Right lobe of liver (tissue), 6 donors: ENCODE measurements at regions not wholly inside any gene's neighbourhood (a gene's known extent, or its start where the extent isn't known, plus 50 kb on each side); places are given as distances from the start of the nearest gene placed in this dataset.
A peak's percentile ranks its signal among the peaks of the same experiment; 100 is the strongest.
"Not testable (repeated sequence)": the region's sequence is repeated elsewhere in the genome, so short reads cannot be mapped to it uniquely, and the experiment has no call there.

ENCODE experiments used
- ATAC-seq, 4 donors: fragments of 200-7000 bp; cut with Tn5 transposase; one replicate each; pipeline ENCODE4 v1.9.1; 2020; ENCODE audit warnings: mild to moderate bottlenecking in 4 of 4, moderate library complexity in 4 of 4
- DNase-seq, 3 donors: peaks; one replicate each; pipeline ENCODE4 v3.0.0-alpha.2; 2020
- H3K27ac ChIP-seq, 3 donors: fragments of 200-600 bp; one replicate each; pipeline ENCODE4 v1.8.0; 2022
- H3K27me3 ChIP-seq, 2 donors: fragments of 200-600 bp; one replicate each; pipeline ENCODE4 v1.8.0; 2022
- H3K36me3 ChIP-seq, 4 donors: fragments of 200-600 bp; sonication (generic) in 1 of 4; one replicate each; pipeline versions ENCODE4 v1.5.1 to v1.8.0; 2017 to 2022; ENCODE audit warnings: control low read depth in 1 of 4
- H3K4me1 ChIP-seq, 4 donors: fragments of 200-600 bp; sonication (generic) in 1 of 4; one replicate each; pipeline versions ENCODE4 v1.5.1 to v1.8.0; 2017 to 2022; ENCODE audit warnings: control low read depth in 1 of 4
- H3K4me3 ChIP-seq, 3 donors: fragments of 200-600 bp; one replicate each; pipeline ENCODE4 v1.8.0; 2022
- H3K9me3 ChIP-seq, 4 donors: fragments of 200-600 bp; sonication (generic) in 1 of 4; one replicate each; pipeline versions ENCODE4 v1.5.1 to v1.8.0; 2017 to 2022; ENCODE audit warnings: control low read depth in 1 of 4
- POLR2A ChIP-seq: fragments of 450-650 bp; IDR thresholded peaks from one replicate; pipeline ENCODE4 v1.6.1; 2017; ENCODE audit warnings: antibody characterized with exemption, mild to moderate bottlenecking
- WGBS: methylation state at CpG from one replicate; pipeline ENCODE4 v1.1.6; 2018; ENCODE audit warnings: low coverage, low lambda C conversion rate; ENCODE audit not compliant: insufficient coverage; ENCODE audit errors: missing lambda C conversion rate; 5-methylcytosine and 5-hydroxymethylcytosine counted together
- intact Hi-C, 2 donors: fragments of 100-400 bp; cut with DNase I; formaldehyde crosslinking; loops; one replicate each; pipeline versions ENCODE4 v1.11.2 to v1.14.1; 2022
- TF ChIP-seq, protein P1 (sequence below), 4 donors: fragments of 200-600 bp in 3 of 4; fragments of 450-650 bp in 1 of 4; IDR thresholded peaks; one replicate each; pipeline versions ENCODE4 v1.5.1 to v1.8.0; 2016 to 2022; ENCODE audit warnings: antibody characterized with exemption in 4 of 4, mild to moderate bottlenecking in 2 of 4
- donor health status: DM: no; HTN: yes; CAD: no.
- donor health status: DM: no; HTN: no; CAD: no.
- donor health status: DM: no; HTN: no; CAD: no.
- donor health status: DM: no; HTN: yes; CAD: no.
- donor health status: DM: no; HTN: yes; CAD: no.

DNA sequence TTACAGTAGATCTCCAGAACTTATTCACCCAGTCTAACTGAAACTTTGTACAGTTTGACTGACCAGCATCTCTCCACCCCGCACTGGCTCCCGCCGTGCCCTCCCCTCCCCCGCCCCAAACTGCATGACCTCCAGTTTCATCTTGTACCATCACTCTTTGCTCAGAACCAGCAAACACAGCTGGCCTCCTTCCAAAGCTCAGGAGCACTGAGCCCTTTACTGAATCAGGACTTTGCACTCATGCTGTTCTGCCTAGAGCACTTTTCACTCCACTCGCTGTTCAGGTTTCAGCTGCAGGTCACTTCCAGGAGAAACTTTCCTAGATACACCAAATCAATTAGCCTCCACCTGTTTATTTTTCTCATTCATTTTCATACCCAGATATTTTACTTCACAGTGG lies 455.3 kb upstream of the PDE3A start:
- 37% methylated on average over 5 of the region's 5 CpGs for WGBS
- H3K9me3 ChIP-seq: no peaks in the 10 kb centered on the region
- peak; percentile 88 to 97 (median 93) for ATAC-seq
- DNase-seq: peak; percentile 73 to 89 (median 83)
- TF ChIP-seq, protein P1, sequence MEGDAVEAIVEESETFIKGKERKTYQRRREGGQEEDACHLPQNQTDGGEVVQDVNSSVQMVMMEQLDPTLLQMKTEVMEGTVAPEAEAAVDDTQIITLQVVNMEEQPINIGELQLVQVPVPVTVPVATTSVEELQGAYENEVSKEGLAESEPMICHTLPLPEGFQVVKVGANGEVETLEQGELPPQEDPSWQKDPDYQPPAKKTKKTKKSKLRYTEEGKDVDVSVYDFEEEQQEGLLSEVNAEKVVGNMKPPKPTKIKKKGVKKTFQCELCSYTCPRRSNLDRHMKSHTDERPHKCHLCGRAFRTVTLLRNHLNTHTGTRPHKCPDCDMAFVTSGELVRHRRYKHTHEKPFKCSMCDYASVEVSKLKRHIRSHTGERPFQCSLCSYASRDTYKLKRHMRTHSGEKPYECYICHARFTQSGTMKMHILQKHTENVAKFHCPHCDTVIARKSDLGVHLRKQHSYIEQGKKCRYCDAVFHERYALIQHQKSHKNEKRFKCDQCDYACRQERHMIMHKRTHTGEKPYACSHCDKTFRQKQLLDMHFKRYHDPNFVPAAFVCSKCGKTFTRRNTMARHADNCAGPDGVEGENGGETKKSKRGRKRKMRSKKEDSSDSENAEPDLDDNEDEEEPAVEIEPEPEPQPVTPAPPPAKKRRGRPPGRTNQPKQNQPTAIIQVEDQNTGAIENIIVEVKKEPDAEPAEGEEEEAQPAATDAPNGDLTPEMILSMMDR (IDR thresholded peaks at IDR 0.05): no peak
- no peak for TF ChIP-seq POLR2A
- intact Hi-C loops: no loop called here
- H3K27ac ChIP-seq: peak overlapping the region; percentile 22 to 34 (median 32)
- no peak overlapping the region for H3K4me3 ChIP-seq
- no peaks in the 10 kb centered on the region for H3K27me3 ChIP-seq
- peaks cover 0 to 43% (median 14%) of the 10 kb centered on the region in 4 donors for H3K4me1 ChIP-seq
- H3K36me3 ChIP-seq: no peaks in the 10 kb centered on the region

DNA sequence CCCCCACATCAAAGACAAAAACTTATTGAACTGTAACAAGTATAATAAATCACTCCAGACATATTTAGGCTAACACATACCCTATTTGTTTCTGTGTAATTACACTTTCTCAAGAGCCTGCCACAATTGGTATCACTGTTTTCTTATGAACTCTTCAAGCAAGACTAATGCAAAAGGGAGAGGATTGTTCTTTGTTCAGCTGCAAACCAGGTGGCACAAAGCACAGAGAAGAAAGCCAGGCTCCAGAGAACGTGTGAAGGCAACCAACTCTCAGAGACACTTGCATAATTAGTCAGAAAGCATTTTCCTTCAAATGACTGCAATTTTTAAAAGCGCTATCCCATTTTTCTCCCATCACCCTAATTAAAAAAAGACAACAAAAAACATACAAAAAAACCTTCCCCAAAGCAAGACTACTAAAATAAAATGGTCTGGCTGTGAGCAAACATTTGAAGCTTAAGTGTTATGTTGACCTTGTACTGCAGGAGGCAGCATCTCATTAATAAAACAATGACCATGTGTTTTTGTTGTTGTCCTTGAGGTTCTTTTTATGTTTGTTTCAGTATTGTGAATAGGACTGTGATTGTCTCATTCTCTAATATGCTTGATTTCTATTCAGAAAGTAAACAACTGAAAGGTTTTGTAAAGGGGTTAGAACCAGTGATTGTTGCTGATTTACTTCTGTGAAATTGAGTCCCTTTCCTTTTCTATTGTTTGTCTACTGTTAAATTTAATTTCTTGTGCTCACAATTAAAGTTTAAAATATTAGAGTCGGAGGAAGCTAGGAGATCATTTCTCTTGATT lies 452.7 kb upstream of the PDE3A start:
- no peak overlapping the region for H3K4me3 ChIP-seq
- no peaks in the 10 kb centered on the region for H3K36me3 ChIP-seq
- TF ChIP-seq, protein P1 (IDR thresholded peaks at IDR 0.05): peak; percentile 54 to 75 (median 66)
- TF ChIP-seq POLR2A: no peak
- no peaks in the 10 kb centered on the region for H3K27me3 ChIP-seq
- no peak overlapping the region for H3K27ac ChIP-seq
- ATAC-seq (peak; percentile 63 to 76 (median 72)), DNase-seq (no peak)
- intact Hi-C loops: no loop called here
- peaks cover 0 to 43% (median 14%) of the 10 kb centered on the region in 4 donors for H3K4me1 ChIP-seq
- no peaks in the 10 kb centered on the region for H3K9me3 ChIP-seq
- WGBS: 59% methylated on average over 3 of the region's 3 CpGs

DNA sequence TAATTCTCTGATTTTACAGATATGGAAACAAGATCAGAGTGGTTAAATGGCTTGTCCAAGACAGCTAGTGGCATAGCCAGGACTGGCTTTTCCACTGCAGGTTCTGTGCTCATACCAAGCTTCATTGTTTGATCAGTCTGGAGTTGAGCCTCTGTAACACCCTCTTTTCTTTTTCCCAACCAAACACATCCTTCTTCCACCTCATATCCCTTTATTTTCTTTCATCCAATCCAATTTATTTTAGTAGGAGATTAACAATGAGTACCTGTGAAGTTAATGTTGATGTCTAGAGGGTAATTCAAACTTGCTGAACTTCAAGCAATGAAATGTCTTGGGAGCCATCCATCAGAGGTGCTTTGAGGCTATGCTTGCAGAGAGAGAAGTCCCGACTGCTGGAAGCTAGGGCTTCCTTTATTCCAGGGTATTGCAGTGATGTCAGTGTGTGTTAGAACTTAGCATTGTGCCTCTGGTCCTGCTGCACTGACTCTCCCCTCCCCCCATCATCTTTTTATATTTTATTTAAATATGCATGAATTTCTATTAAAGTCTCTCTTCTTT lies 452.1 kb upstream of the PDE3A start:
- ATAC-seq (peak in 2 of 4 donors; percentile 17 to 39), DNase-seq (no peak)
- no peaks in the 10 kb centered on the region for H3K27me3 ChIP-seq

DNA sequence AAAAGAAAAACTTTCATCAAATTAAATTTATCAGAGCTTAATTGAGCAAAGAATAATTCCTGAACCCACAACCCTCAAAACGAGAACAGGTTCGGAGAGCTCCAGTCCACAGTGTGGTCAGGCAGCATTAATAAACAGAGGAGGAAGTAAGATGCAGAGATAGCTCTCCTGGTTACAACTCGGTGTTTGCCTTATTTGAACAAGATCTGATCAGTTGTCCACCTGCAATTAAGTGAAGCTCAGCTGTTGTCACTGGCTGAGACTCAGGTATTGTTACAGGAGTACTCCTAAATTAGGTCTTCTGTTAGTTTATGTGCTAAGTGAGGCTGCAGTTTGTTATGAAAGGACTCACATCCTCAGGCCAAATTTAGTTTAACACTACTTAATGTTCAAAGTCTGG lies 451.4 kb upstream of the PDE3A start:
- no peaks in the 10 kb centered on the region for H3K27me3 ChIP-seq
- H3K9me3 ChIP-seq: no peaks in the 10 kb centered on the region
- no peak for DNase-seq
- intact Hi-C loops: no loop called here
- no peaks in the 10 kb centered on the region for H3K36me3 ChIP-seq
- H3K27ac ChIP-seq: no peak overlapping the region
- peaks cover 0 to 43% (median 14%) of the 10 kb centered on the region in 4 donors for H3K4me1 ChIP-seq
- 42% methylated on average over 3 of the region's 3 CpGs for WGBS
- ATAC-seq: peak in 1 of 4 donors; percentile 21
- H3K4me3 ChIP-seq: no peak overlapping the region
- TF ChIP-seq, protein P1 (IDR thresholded peaks at IDR 0.05): no peak
- no peak for TF ChIP-seq POLR2A

More for the DNA sequence above, 452.1 kb upstream of the PDE3A start:
- Histone ChIP-seq H3K27ac (no peak overlapping the region), H3K4me3 (no peak overlapping the region), H3K9me3 (no peaks in the 10 kb centered on the region), H3K36me3 (no peaks in the 10 kb centered on the region), H3K4me1 (peaks cover 0 to 43% (median 14%) of the 10 kb centered on the region in 4 donors)
- 58% methylated on average over 1 of the region's 1 CpG for WGBS
- intact Hi-C loops: no loop called here
- TF ChIP-seq, protein P1 (IDR thresholded peaks at IDR 0.05): no peak
- TF ChIP-seq POLR2A: no peak

DNA sequence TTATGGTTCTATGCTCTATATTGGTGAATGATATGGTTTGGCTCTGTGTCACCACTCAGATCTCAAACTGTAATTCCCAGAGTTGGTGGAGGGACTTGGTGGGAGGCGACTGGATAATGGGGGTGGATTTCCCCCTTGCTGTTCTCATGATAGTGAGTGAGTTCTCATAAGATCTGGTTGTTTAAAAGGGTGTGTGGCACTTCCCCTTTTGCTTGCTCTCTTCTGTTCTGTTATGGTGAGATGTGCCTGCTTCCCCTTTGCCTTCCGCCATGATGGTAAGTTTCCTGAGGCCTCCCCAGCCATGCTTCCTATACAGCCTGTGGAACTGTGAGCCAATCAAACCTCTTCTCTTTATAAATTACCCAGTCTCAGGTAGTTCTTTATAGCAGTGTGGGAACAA lies 446.6 kb upstream of the PDE3A start:
- DNase-seq, H3K9me3 ChIP-seq, ATAC-seq, H3K27me3 ChIP-seq, H3K27ac ChIP-seq, H3K36me3 ChIP-seq, H3K4me3 ChIP-seq, intact Hi-C loops: not testable (repeated sequence)
- H3K4me1 ChIP-seq: peaks cover 0 to 10% (median 2%) of the 10 kb centered on the region in 4 donors
- WGBS: 93% methylated on average over 1 of the region's 2 CpGs
